ENCODE measurements at regions not wholly inside any gene's neighbourhood (a gene's known extent, or its start where the extent isn't known, plus 50 kb on each side); places are given as distances from the start of the nearest gene placed in this dataset.

GRCh38 chr22:48567213-48567975, 1260.3 kb downstream of the BRD1 start:
- TF ChIP-seq CTCF (IDR thresholded peaks at IDR 0.05) (no peak), POLR2A (IDR thresholded peaks at IDR 0.05) (no peak)

Measured in esophagus squamous epithelium (tissue), 4 donors.